ENCODE measurements at regions not wholly inside any gene's neighbourhood (a gene's known extent, or its start where the extent isn't known, plus 50 kb on each side); places are given as distances from the start of the nearest gene placed in this dataset.

DNA sequence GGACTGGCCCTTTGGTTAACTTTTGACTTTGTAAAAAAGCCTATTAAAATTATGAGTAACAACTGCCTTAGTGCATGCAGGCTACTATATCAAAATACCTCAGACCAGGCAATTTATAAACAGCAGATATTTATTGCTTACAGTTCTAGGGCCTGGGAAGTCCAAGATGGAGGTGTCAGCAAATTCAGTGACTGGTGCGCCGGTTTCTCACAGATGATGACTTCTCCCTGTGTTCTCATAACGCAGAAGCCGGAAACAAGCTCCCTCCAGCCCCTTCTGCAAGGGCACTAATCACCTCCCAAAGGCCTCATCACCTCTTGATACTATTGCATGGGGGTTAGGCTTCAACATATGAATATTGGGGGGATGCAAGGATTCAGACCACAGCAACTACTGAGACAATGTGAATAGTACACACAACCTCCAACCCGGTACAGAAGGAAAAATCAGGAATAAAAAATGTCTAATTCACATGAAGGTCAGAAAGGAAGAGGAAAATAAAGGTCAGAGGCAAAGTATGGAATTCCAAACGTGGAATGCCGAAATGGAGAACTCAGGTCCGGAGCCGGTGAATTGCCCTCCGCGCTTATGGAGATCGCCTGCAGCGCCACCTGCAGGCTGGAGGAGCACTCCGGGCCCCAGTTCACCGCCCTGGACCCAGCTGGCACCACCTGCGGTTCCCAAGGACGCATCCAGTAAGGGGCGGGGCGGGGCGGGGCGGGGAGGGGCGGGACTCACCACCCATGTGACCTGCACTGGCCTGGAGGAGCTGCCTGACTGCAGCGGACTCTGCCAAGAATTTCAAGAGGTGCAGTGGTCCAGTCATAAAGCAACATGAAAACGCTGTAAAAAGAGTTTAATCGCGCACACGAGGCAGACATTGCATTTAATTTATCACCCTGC, 203.4 kb downstream of the KIF26A start:
- H3K9me3 ChIP-seq, result peaks cover 0 to 14% of the 10 kb centered on the region in 2 donors
- H3K4me3 ChIP-seq, result no peak overlapping the region
- TF ChIP-seq, protein P1, sequence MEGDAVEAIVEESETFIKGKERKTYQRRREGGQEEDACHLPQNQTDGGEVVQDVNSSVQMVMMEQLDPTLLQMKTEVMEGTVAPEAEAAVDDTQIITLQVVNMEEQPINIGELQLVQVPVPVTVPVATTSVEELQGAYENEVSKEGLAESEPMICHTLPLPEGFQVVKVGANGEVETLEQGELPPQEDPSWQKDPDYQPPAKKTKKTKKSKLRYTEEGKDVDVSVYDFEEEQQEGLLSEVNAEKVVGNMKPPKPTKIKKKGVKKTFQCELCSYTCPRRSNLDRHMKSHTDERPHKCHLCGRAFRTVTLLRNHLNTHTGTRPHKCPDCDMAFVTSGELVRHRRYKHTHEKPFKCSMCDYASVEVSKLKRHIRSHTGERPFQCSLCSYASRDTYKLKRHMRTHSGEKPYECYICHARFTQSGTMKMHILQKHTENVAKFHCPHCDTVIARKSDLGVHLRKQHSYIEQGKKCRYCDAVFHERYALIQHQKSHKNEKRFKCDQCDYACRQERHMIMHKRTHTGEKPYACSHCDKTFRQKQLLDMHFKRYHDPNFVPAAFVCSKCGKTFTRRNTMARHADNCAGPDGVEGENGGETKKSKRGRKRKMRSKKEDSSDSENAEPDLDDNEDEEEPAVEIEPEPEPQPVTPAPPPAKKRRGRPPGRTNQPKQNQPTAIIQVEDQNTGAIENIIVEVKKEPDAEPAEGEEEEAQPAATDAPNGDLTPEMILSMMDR (IDR thresholded peaks at IDR 0.05), result no peak
- no peak for TF ChIP-seq POLR2A (IDR thresholded peaks at IDR 0.05)
- no peak for TF ChIP-seq POLR2AphosphoS5 (IDR thresholded peaks at IDR 0.05)
- peak in 1 of 2 donors; percentile 17 for DNase-seq (ENCODE audit: low spot score in 2 of 2)
- H3K36me3 ChIP-seq, result no peaks in the 10 kb centered on the region
- peaks cover 0 to 47% of the 10 kb centered on the region in 2 donors for H3K27me3 ChIP-seq
- no peaks in the 10 kb centered on the region for H3K4me1 ChIP-seq
- H3K27ac ChIP-seq, result no peak overlapping the region
- intact Hi-C loops (cut with DNase I; ENCODE audit: low total_unique reads), result no loop called here

DNA sequence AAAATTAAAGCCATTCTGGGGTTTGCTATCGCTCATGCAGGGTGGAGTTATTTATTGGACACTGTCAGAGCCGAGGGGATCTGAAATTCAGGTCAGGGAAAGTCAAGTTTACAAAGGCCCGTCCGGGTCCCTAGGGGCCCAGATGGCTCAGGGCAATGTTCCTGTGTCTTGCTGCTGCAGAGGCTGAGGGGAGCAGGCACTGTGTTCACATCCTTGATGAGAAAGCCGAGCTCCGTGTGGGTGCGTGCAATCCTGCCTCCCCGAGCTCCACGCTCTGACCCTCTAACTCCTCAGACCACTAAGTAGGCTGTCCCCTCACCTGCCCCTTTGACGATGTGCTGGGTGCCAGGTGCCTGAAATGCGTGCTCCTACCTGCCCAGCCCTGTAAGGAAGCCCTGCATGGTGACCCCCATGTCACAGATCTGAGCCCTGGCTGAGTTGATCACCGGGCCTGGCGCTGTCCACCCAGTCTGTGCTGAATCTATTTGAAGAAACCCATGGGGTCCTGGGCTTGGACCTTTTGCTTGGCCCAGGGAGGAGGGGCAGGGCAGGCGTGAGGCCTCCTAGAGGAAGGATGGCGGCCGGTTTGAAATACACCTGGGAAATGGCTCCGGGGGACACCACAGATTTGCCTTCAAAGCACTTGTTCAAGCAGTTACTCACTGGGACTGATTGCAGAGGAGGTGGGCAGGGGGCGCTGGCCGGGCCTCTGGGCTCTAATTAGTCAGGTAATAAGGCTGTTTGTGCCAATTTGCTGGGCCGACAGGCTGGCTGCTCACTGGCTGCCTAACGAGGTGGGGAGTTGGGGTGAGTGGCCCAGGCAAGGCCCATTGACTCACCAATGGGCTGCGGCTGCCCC, 204.3 kb downstream of the KIF26A start:
- Histone ChIP-seq H3K36me3 (no peaks in the 10 kb centered on the region), H3K27ac (no peak overlapping the region), H3K4me1 (no peaks in the 10 kb centered on the region), H3K9me3 (peaks cover 0 to 10% of the 10 kb centered on the region in 2 donors), H3K27me3 (peaks cover 0 to 56% of the 10 kb centered on the region in 2 donors), H3K4me3 (no peak overlapping the region)
- intact Hi-C loops (cut with DNase I; ENCODE audit: low total_unique reads), result no loop called here
- no peak for TF ChIP-seq POLR2AphosphoS5 (IDR thresholded peaks at IDR 0.05)
- TF ChIP-seq, protein P1 (IDR thresholded peaks at IDR 0.05), result no peak
- TF ChIP-seq POLR2A (IDR thresholded peaks at IDR 0.05), result no peak
- peak in 1 of 2 donors; percentile 45 for DNase-seq (ENCODE audit: low spot score in 2 of 2)

DNA sequence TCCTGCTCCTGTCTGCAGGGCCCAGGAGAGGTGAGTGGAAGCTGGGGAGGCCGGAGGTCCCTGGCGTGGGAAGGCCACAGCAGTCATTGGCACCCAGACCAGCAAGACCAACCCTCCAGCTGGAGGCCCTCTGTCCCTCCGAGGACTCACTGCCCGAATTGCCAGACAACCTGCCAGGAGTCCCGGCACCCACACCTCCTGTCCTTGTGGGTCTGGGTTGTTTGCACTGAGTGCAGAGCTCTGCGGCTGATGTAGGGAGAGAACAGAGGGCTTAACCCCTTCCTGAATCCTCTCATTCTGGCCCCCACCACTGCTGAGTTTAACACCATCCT, 204.9 kb downstream of the KIF26A start:
- H3K27me3 ChIP-seq, result peaks cover 0 to 56% of the 10 kb centered on the region in 2 donors
- DNase-seq (ENCODE audit: low spot score in 2 of 2), result peak in 1 of 2 donors; percentile 38
- intact Hi-C loops (cut with DNase I; ENCODE audit: low total_unique reads), result no loop called here

DNA sequence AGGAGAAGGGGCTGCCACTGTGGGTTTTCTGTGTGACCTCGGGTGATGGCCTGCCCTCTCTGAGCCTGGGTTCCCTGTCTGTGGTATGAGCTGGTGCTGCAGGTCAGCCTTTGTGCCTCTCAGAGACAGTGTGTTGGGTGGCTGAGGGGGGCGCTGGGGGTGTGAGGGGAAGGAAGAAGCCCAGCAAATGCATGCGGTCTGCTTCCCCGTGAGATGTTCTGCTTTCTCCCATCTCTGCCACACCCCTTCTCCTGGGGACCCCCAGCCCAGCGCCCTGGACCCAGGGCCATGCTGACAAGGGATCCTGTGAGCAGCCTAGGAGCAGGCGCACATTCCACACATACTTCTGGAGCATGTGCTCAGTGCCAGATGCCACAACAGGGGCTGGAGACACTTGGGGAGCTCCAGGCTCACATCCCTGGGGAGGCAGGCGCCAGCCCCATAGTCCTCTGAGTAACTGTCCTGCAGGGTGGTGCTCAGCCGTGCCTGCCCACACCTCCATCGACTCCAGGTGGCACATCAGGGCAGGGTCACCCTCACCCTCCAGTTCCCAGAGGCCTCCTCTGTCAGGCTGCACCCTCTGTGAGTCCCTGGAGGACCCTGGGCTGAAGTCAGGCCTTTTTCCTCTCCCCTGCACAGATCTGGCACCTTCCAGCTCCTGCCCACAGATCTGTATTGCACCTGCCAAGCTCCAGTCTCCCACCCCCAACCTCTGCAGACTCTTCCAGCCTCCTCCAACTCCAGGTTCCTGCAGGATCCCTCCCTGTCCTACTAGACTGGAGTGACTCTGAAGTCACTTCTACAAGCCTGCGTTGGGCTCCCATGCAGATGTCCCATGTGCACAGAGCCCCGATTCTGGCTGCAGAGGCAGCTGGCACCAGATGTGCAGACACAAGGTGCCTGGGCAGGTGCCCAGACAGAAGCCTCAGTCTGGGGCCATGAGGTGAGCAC, 205.6 kb downstream of the KIF26A start:
- peak in 1 of 2 donors; percentile 25 for DNase-seq (ENCODE audit: low spot score in 2 of 2)
- intact Hi-C loops (cut with DNase I; ENCODE audit: low total_unique reads), result no loop called here
- no peaks in the 10 kb centered on the region for H3K9me3 ChIP-seq
- H3K36me3 ChIP-seq, result no peaks in the 10 kb centered on the region
- no peak overlapping the region for H3K27ac ChIP-seq
- H3K4me3 ChIP-seq, result no peak overlapping the region
- H3K4me1 ChIP-seq, result no peaks in the 10 kb centered on the region
- H3K27me3 ChIP-seq, result peaks cover 0 to 56% of the 10 kb centered on the region in 2 donors
- no peak for TF ChIP-seq POLR2A (IDR thresholded peaks at IDR 0.05)
- TF ChIP-seq, protein P1 (IDR thresholded peaks at IDR 0.05), result no peak
- no peak for TF ChIP-seq POLR2AphosphoS5 (IDR thresholded peaks at IDR 0.05)

More for the DNA sequence above, 204.9 kb downstream of the KIF26A start:
- no peak overlapping the region for H3K4me3 ChIP-seq
- TF ChIP-seq, protein P1 (IDR thresholded peaks at IDR 0.05), result no peak
- no peak for TF ChIP-seq POLR2A (IDR thresholded peaks at IDR 0.05)
- no peak for TF ChIP-seq POLR2AphosphoS5 (IDR thresholded peaks at IDR 0.05)
- H3K4me1 ChIP-seq, result no peaks in the 10 kb centered on the region
- H3K9me3 ChIP-seq, result peaks cover 0 to 4% of the 10 kb centered on the region in 2 donors
- H3K27ac ChIP-seq, result no peak overlapping the region
- H3K36me3 ChIP-seq, result no peaks in the 10 kb centered on the region

All from breast epithelium (tissue), 4 donors.